NCI-H345 (cell line): ENCODE measurements at regions not wholly inside any gene's neighbourhood (a gene's known extent, or its start where the extent isn't known, plus 50 kb on each side); places are given as distances from the start of the nearest gene placed in this dataset.
"Not testable (repeated sequence)": the region's sequence is repeated elsewhere in the genome, so short reads cannot be mapped to it uniquely, and the experiment has no call there.

ENCODE experiments used
- DNase-seq: peaks from one replicate; lab custom pipeline; 2025; lab: John Stamatoyannopoulos, UW

DNA sequence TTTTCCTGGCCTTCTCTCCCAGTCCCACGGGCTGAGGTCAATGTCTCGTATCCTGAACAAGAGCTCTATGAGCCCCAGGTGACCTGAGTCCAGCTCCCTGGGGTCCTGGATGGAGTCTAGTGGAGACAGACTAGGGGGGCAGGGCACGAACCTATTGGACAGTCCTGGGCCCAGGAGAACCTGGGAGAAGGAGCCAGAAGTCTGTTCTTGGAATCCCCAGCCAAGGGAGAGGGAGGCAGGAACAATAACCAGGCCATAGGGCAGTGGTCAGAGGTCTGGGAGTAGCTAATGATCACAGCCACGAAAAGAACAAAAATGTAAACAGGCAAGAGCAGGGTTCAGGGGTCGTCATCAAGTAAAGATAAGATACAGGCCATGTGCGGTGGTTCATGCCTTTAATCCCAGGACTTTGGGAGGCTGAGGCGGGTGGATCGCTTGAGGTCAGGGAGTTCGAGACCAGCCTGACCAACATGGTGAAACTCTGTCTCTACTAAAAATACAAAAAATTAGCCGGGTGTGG lies 60.8 kb downstream of the COPRS start:
- no peak for DNase-seq

DNA sequence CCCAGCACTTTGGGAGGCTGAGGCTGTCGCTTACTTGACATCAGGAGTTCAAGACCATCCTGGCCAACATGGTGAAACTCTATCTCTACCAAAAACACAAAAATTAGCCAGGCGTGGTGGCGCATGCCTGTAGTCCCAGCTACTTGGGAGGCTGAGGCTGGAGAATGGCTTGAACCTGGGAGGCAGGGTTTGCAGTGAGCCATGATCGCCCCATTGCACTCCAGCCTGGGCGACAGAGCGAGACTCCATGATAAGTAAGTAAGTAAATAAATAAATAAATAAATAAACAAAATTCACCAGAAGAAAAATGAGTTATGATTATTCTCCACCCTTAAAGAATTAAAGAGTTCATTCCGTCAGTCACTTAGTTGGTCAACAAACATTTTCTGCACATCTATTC lies 63.1 kb downstream of the COPRS start:
- not testable (repeated sequence) for DNase-seq

DNA sequence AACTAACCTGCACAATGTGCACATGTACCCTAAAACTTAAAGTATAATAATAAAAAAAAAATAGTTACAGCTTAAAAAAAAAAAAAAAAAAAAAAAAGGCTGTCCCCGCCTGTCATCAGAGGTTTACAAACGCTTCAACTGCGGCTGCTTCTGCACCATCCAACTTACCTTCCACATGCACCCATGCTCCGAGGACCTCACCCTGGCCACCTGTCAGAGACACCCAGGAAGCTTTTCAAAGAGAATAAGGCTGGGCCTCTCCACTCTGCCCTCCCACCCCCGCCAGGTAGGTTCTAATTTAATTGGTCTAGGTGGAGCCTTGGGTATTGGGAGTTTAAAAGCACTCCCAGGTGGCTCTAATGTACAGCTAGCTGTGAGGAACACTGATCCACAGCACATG lies 64.9 kb downstream of the COPRS start:
- DNase-seq: no peak

DNA sequence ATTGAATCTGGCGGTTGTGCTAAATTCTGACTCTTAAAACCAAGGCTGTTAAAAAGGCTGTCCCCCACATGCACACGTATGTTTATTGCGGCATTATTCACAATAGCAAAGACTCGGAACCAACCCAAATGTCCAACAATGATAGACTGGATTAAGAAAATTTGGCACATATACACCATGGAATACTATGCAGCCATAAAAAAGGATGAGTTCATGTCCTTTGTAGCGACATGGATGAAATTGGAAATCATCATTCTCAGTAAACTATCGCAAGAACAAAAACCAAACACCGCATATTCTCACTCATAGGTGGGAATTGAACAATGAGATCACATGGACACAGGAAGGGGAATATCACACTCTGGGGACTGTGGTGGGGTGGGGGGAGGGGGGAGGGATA lies 65.4 kb downstream of the COPRS start:
- not testable (repeated sequence) for DNase-seq

DNA sequence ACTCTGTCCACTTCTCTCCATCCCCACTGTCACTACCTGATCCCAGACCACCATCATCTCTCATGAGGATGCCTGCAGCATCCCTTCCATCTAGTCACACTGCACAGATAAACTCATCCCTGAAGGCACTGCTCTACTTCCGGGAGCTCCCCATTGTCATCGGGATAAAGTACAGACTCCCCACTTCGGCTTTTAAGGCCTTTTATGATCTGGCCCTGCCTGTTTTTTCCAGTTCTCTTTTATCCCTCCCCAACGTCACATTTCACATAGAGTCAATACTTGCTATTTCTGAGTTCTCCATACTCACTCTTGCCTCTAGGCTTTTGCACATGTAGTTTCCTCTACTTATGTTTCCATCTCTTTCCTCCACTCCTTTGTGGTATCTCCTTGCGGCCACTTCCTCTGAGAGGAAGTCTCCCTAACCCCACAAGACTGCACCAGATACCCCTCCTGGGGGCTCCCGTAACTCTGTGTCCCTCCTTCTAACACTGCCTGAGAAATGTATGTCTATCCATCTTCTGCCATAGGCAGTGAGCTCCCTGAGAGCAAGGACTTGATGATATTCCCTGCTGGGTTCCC lies 66.9 kb downstream of the COPRS start:
- DNase-seq: no peak

DNA sequence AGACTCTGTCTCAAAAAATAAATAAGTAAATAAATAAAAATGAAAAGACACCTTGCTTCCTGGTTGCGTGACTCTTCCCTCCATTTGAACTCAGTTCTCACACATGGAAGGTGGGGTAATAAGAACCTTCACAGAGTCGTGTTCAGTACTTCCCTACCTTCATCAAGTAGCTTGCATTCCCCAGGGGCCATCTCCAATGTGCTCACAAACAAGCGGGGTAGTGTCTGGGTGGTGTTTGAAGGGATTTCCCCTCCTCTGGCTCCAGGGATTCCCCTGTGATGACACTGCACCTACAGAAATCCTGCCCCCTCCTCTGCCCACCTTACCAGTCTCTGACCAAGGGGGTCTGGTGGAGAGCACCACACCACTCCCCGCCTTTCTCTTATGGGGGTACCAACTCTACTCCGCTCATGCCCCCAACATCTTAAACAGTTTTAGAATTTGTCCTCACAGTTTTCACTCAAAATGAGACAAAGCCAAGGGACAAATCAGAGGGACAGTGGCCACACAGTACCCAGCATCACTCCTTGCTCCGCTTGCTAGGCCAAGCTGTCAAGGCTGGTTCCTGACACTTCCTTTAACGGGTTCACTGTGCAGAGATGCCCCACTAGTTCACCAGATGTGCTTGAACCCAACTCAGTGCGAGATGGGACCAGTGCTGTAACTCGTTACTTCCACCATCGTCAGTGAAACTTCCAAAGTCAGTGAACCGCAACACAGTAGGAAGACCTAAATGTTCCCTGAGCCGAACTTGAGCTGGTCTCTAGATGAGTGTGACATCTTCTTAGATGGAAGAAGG lies 69.1 kb downstream of the COPRS start:
- DNase-seq: no peak

DNA sequence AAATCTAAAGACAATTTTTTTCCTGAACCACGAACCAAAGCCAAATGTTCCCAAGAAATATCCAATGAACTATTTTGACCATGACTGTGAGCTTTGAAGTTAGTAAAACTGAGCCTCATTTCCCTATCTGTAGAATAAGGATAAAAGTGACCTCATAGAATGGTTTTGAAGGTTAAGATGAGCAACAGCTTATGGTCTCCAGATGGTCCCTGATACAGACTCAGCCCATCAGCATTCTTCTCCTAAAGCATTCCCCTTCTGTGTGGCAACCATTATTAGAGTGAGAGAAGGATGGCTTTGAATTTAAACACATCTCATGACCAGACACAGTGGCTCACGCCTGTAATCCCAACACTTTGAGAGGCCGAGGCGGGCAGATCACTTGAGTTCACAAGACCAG lies 70.1 kb downstream of the COPRS start:
- DNase-seq: no peak

DNA sequence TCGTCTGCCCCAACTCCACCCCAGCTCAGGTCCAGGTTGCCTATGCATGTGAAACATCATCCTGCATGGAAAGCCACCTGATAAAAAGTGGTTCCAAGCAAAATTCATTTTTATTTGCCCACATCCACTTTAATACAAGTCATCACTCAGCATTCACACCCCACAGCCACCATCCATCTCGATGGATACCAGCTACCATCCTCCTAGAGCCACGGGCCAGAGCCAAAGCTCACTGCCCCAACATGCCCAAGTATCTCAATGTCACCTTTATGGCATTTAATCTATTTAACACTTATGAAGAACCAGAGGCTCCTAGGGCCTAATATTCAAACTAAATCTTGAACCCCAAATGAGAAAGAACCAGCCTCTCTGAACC lies 70.5 kb downstream of the COPRS start:
- no peak for DNase-seq

DNA sequence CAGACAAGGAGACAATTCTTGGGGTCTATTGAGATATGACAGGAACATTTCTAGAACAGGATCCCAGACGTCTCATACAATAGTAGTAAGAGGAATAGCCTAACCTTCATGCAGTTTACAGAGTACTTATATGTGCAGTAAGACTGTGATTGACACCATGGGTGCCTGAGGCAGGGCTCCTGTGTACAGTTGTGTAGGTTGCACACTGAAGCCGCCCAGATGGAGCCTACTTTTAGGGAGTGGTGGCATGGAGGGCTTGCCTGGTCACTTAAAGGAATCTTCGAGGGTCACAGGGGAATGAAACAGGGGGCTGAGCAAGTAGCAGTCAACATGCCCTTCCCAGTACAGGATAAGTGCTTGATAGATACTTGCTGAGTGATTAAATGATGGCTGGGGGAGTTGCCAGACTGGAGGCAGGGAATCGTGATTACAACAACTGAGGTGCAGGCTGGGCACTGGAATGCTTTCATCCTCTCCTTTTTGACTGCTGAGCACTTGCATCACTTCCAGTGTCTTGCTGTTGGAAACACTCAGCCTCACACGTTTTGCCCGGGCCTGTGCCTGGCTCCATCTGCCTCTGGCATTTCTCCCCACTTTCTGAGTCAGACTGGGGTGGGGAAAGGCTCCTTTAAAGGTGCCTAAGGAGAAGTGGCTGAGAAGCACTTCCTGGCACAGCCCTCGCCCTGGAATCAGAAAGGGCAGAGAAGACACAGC lies 71.0 kb downstream of the COPRS start:
- DNase-seq: no peak

DNA sequence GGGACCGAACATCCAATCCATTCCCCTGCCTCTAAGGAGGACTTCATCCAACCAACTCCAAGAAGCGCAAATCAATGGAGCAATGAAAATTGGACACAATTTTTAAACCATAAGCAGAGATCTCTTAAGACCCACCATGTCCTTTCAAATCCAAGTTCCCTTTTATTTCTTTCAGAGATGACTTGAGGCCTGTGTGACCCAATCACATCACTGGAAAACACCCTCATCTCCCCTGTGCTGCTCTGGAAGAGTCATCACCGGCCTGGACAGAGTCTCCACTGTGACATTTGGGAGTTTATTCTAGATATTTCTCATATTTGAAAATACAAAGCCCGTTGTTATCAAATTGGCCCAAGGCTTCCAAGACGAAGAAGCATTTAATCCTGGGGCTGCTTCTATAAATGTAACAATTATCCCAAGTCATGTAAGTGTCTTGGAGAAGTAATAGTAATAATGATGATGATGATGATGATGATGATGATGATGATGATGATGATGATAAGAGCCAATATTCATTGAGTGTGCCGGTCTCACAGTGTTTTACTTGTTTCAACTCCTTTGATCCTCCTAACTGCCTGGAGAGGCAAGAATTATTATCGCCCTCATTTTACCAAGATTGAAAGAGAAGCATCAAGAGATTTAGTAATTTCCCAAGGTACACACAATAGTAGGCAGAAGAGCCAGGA lies 72.1 kb downstream of the COPRS start:
- no peak for DNase-seq

DNA sequence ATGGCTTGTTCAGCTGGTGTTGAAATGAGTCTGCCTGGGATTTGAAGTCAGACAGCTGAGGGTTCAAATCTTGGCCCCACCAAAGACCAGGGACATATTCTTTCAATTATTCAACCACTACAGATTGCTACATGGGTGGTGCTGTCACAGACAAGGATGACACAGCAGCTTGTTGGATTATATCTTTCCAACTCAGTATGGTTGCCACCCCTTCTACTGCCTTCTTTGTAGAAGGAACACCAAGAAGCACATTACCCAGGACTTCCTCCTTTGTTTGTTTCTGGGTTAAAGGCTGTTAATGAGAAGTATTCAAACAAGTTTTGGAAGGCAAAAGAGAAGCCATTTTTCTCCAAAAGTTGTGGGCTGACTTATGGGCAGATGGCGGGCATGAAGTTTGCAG lies 78.6 kb downstream of the COPRS start:
- DNase-seq: no peak

DNA sequence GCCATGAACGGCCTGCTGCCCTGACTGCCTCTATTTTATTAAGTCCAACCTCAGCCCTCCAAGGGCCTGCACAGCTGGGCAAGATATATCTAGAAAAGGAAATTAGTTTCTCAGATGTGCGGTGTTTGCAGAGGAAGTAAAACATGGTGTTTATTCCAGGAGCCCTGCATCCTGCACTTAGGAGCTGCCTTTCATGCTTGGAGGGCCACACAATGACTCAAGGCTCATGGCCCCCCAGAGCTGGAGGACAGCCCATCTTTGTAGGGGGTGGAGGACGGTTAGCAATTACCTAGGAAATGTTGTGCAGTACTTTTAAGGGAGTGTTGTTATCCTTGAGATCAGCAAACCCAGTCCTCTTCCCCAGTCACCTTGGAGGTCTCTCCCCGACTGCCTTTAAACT lies 80.5 kb downstream of the COPRS start:
- DNase-seq: no peak

DNA sequence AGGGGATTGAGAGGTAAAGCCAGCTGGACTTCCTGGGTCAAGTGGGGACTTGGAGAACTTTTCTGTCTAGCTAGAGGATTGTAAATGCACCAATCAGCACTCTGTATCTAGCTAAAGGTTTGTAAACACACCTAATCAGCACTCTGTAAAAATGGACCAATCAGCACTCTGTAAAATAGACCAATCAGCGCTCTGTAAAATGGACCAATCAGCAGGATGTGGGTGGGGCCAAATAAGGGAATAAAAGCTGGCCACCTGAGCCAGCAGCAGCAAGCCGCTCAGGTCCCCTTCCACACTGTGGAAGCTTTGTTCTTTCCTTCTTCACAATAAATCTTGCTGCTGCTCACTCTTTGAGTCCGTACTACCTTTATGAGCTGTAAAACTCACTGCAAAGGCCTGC lies 87.7 kb downstream of the COPRS start:
- not testable (repeated sequence) for DNase-seq

DNA sequence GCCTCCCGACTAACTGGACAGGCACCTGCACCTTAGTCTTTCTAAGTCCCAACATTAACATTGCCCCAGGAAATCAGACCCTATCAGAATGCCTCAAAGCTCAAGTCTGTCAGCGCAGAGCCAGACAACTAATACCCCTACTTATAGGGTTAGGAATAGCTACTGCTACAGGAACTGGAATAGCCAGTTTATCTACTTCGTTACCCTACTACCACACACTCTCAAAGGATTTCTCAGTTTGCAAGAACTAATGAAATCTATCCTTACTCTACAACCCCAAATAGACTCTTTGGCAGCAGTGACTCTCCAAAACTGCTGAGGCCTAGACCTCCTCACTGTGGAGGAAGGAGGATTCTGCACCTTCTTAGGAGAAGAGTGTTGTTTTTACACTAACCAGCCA lies 88.5 kb downstream of the COPRS start:
- not testable (repeated sequence) for DNase-seq

DNA sequence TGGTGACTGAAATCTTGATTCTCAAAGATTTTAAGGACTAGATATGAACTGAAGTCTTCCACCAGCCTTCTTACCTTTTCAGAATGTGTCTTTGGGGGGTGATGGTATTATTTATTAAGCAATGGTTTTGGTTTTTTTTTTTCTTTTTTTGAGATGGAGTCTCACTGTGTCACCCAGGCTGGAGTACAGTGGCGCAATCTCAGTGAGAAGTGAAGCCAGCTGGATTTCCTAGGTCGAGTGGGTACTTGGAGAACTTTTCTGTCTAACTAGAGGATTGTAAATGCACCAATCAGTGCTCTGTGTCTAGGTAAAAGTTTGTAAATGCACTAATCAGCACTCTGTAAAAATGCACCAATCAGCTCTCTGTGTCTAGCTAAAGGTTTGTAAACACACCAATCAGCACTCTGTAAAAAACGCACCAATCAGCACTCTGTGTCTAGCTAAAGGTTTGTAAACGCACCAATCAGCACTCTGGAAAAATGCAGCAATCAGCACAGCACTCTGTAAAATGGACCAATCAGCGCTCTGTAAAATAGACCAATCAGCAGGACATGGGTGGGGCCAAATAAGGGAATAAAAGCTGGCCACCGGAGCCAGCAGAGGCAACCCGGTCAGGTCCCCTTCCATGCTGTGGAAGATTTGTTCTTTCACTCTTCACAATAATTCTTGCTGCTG lies 97.1 kb downstream of the COPRS start:
- not testable (repeated sequence) for DNase-seq

DNA sequence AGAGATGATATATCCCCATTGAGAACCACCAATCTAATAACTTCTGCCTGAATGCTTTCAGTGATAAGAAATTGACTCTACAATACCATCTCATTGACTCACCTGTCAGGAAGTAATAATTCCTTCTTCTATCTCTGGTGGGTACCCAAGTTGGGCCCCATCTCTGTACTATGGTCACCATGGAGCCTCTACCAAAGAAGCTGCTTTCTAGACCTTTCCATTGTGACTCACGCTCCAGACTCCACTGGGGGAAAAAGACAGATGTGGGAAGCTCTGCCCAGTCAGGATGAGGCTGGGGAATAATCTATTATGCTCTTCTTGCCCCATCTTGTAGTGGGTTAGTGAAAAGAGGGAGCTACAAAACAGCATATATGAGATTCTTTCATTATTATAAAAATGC lies 100.4 kb downstream of the COPRS start:
- no peak for DNase-seq

DNA sequence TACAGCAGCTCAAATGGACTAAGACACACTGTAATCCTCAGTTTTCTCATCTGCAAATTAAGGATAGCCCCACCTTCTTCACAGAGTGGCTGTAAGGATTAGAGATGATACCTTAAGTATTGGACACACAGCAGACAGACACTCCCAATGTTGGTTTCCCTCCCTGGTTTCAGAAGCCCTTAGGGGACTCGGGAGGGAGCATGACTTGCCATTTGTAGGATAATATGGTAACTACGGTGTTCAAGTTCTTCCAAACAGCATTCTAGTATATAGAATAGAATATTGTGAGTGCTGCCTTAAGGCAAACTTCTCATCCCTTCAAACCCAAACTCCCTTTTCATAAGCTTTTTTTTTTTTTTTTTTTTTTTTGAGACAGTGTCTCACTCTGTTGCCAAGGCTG lies 101.9 kb downstream of the COPRS start:
- DNase-seq: no peak

DNA sequence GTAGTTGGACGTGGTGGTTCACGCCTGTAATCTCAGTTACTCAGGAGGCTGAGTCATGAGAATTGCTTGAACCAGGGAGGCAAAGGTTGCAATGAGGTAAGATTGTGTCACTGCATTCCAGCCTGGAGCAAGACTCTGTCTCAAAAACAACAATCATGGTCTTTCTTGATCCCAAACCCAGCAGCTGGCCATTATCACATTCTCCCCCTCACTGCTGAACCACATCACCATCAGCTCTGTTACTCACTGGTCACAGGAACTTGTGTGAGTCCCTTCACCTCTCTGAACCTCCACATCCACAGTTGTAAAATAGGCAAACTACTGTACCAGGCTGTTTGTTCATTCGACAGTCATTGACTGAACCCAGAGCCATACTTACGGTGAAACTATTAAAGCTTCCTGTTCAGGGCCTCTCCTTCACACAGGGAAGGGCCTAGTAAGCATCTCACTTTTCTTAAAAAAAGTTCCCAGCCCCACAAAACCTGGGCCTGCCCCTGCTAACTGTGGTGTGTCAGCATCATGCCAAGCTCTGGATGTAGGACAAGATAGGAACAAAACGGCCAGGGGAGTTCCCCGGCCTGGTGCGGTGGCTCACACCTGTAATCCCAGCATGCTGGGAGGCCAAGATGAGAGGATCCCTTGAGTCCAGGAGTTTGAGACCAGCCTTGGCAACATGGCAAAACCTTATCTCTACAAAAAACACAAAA lies 104.7 kb downstream of the COPRS start:
- DNase-seq: no peak

DNA sequence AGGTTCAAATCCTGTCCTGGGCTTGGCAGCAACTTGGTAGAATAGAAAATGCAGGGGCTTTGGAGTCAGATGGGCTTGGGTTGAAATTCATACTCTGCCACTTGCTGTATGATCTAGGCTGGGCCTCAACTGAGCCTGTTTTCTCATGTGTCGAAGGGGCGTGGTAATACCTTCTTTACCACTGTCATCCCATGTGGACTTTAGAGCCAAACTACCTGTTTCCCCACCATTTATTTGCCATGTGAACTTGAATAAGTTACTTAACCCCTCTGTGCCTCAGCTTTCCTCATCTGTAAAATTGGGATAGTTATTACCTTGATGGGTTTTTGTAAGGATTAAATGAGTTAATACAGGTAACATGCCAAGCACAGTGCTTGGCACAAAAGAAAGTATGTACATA lies 106.0 kb downstream of the COPRS start:
- no peak for DNase-seq

DNA sequence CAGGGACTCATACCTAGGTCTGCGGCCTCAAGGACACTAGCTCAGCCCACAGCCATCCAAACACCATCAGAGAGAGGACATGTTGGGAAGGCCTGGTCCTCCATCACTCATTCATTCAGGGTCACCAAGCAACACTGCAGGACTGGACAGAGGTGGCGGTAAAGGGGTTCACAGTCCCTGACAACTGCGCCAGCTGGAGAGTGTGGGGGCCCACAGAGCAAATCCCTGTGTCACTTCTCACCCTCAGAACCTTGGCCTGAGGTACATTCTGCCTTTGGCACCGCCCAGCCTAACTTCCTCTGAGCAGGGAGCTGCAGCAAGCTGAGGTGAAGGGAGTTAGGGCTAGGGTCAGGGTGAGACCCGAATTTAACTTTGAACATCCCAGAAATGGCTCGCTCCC lies 106.5 kb downstream of the COPRS start:
- DNase-seq: no peak

DNA sequence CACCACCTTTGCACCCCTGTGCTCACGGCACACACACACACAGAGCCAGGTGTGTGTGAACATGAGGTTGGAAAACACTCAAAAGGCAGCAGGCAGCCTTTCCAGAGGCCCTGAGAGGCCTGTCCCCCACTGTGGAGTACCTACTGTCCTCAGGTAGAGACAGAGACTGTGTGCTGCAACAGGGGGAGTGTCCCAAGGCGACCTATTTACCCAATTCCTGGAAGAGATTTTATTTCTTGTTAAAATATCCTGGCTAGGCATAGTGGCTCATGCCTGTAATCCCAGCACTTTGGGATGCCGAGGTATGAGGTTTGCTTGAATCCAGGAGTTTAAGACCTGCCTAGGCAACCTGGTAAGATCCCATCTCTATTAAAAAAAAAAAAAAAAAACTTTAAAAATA lies 108.5 kb downstream of the COPRS start:
- DNase-seq: peak; percentile 49
